CD14-positive monocyte (primary cell): ENCODE measurements at regions not wholly inside any gene's neighbourhood (a gene's known extent, or its start where the extent isn't known, plus 50 kb on each side); places are given as distances from the start of the nearest gene placed in this dataset.

Experiments used
- DNase-seq, 3 donors: peaks; one replicate each; pipeline ENCODE4 v3.0.0-alpha.2; 2011 to 2022
- H2AFZ ChIP-seq: 2 replicates; pipeline ENCODE4 v1.6.0; 2012; ENCODE audit warnings: mild to moderate bottlenecking, low read depth, low read length, inconsistent platforms; ENCODE audit not compliant: insufficient read depth, poor library complexity, severe bottlenecking
- H3K27ac ChIP-seq, 2 donors: 1 replicate in 1 of 2; 2 replicates in 1 of 2; pipeline ENCODE4 v1.5.1; 2012 to 2013; ENCODE audit warnings: low read length in 2 of 2, control low read depth in 1 of 2, inconsistent platforms in 1 of 2, low read depth in 1 of 2, mild to moderate bottlenecking in 1 of 2
- H3K27me3 ChIP-seq, 2 donors: one replicate each; pipeline versions ENCODE4 v1.6.0 to v1.6.1; 2011 to 2013; ENCODE audit warnings: low read length in 2 of 2; ENCODE audit not compliant: control insufficient read depth in 2 of 2, insufficient read depth in 2 of 2
- H3K36me3 ChIP-seq, 2 donors: replicated peaks in 1 of 2; 1 replicate in 1 of 2; 2 replicates in 1 of 2; pipeline versions ENCODE4 v1.5.1 to v1.6.1; 2012 to 2013; ENCODE audit warnings: low read length in 2 of 2, control low read depth in 1 of 2, inconsistent platforms in 1 of 2, mild to moderate bottlenecking in 1 of 2; ENCODE audit not compliant: insufficient read depth in 2 of 2, control insufficient read depth in 1 of 2
- H3K4me1 ChIP-seq, 2 donors: 1 replicate in 1 of 2; 2 replicates in 1 of 2; pipeline versions ENCODE4 v1.5.1 to v1.6.1; 2012 to 2013; ENCODE audit warnings: low read length in 2 of 2, control low read depth in 1 of 2, inconsistent platforms in 1 of 2, mild to moderate bottlenecking in 1 of 2, moderate library complexity in 1 of 2; ENCODE audit not compliant: insufficient read depth in 2 of 2, control insufficient read depth in 1 of 2
- H3K4me2 ChIP-seq: replicated peaks from 2 replicates; pipeline ENCODE3; 2012; ENCODE audit warnings: low read length, moderate library complexity, mild to moderate bottlenecking; ENCODE audit not compliant: poor library complexity, severe bottlenecking; ENCODE audit errors: extremely low read depth
- H3K4me3 ChIP-seq, 3 experiments: fragments of 200-600 bp in 1 of 3; sonication (generic) in 1 of 3; replicated peaks in 1 of 3; 1 replicate in 2 of 3; 2 replicates in 1 of 3; pipeline ENCODE4 v1.5.1; 2011 to 2013; ENCODE audit warnings: low read length in 3 of 3, mild to moderate bottlenecking in 3 of 3, control low read depth in 2 of 3, low read depth in 2 of 3, inconsistent platforms in 1 of 3, moderate library complexity in 1 of 3
- H3K79me2 ChIP-seq: 2 replicates; pipeline ENCODE4 v1.6.0; 2012; ENCODE audit warnings: mild to moderate bottlenecking, control low read depth, inconsistent platforms, low read length, moderate library complexity; ENCODE audit not compliant: insufficient read depth
- H3K9ac ChIP-seq: 2 replicates; pipeline ENCODE4 v1.6.0; 2017; ENCODE audit warnings: low read length, mild to moderate bottlenecking; ENCODE audit not compliant: insufficient read depth, poor library complexity, severe bottlenecking
- H3K9me3 ChIP-seq, 2 donors: replicated peaks in 1 of 2; 1 replicate in 1 of 2; 2 replicates in 1 of 2; pipeline versions ENCODE4 v1.5.1 to v1.6.1; 2012 to 2013; ENCODE audit warnings: low read length in 2 of 2, control low read depth in 1 of 2; ENCODE audit not compliant: control insufficient read depth in 1 of 2, insufficient read depth in 1 of 2
- H4K20me1 ChIP-seq: 2 replicates; pipeline ENCODE4 v1.6.0; 2012; ENCODE audit warnings: mild to moderate bottlenecking, low read length, control low read depth, moderate library complexity; ENCODE audit not compliant: insufficient read depth
- H3K27ac Mint-ChIP-seq, 7 donors: one replicate each; pipeline ENCODE4 v1.8.0; 2020; ENCODE audit warnings: mild to moderate bottlenecking in 7 of 7, mixed read lengths in 7 of 7, moderate library complexity in 6 of 7, inconsistent platforms in 2 of 7
- H3K27me3 Mint-ChIP-seq, 3 donors: one replicate each; pipeline ENCODE4 v1.8.0; 2021 to 2022; ENCODE audit warnings: low read depth in 3 of 3, mild to moderate bottlenecking in 3 of 3, mixed read lengths in 3 of 3, moderate library complexity in 3 of 3, inconsistent platforms in 1 of 3
- H3K36me3 Mint-ChIP-seq, 2 donors: one replicate each; pipeline ENCODE4 v1.8.0; 2020; ENCODE audit warnings: mixed read lengths in 2 of 2, inconsistent platforms in 1 of 2, mild to moderate bottlenecking in 1 of 2
- H3K4me1 Mint-ChIP-seq: one replicate; pipeline ENCODE4 v1.8.0; 2020; ENCODE audit warnings: mild to moderate bottlenecking, mixed read lengths
- H3K4me3 Mint-ChIP-seq, 2 donors: one replicate each; pipeline ENCODE4 v1.8.0; 2020; ENCODE audit warnings: mild to moderate bottlenecking in 2 of 2, mixed read lengths in 2 of 2, moderate library complexity in 1 of 2
- H3K9me3 Mint-ChIP-seq, 7 donors: one replicate each; pipeline ENCODE4 v1.8.0; 2020 to 2022; ENCODE audit warnings: mixed read lengths in 7 of 7, mild to moderate bottlenecking in 6 of 7, moderate library complexity in 6 of 7, inconsistent platforms in 2 of 7
- CTCF ChIP-seq: fragments of 200-600 bp; IDR thresholded peaks from one replicate; pipeline ENCODE4 v1.8.0; 2022; ENCODE audit warnings: antibody characterized with exemption, mild to moderate bottlenecking
- WGBS: methylation state at CpG from one replicate; pipeline ENCODE4 v1.1.5; 2013; ENCODE audit warnings: missing lambda C conversion rate; ENCODE audit not compliant: insufficient coverage; 5-methylcytosine and 5-hydroxymethylcytosine counted together
- intact Hi-C, 2 donors: fragments of 100-400 bp; cut with micrococcal nuclease; formaldehyde crosslinking; loops; one replicate each; pipeline versions ENCODE4 v1.15.0 to v1.15.1; 2023

DNA sequence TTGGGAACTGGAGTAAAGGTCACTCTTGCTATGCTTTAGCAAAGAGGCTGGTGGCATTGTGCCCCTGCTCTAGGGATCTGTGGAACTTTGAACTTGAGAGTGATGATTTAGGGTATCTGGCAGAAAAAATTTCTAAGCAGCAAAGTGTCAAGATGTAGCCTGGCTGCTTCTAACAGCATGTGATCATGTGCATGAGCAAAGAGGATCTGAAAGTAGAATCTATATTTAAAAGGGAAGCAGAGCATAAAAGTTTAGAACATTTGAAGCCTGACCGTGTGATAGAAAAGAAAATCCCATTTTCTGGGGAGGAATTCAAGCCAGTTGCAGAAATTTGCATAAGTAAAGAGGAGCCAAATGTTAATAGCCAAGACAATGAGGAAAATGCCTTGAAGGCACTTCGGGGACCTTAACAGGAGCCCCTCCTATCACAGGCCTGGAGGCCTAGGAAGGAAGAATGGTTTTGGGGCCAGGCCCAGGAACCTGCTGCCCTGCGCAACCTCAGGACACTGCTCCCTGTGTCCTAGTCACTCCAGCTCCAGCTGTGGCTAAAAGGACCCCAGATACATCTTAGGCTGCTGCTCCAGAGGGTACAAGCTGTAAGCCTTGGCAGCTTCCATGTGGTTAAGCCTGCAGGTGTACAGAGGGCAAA lies 212.2 kb upstream of the LINGO1 start:
- WGBS: 63% methylated on average over 2 of the region's 3 CpGs
- no peak overlapping the region for H3K4me3 Mint-ChIP-seq
- no peak overlapping the region for H3K27ac ChIP-seq
- no peaks in the 10 kb centered on the region for H3K4me1 Mint-ChIP-seq
- H3K27me3 Mint-ChIP-seq: peaks cover 14 to 17% (median 15%) of the 10 kb centered on the region in 3 donors
- no peaks in the 10 kb centered on the region for H3K4me1 ChIP-seq
- peaks cover 0 to 2% of the 10 kb centered on the region in 2 donors for H3K27me3 ChIP-seq
- H3K9me3 Mint-ChIP-seq: peaks cover 20 to 47% (median 27%) of the 10 kb centered on the region in 7 donors
- DNase-seq: no peak
- no peaks in the 10 kb centered on the region for H4K20me1 ChIP-seq
- intact Hi-C loops: no loop called here
- peaks cover 19 to 25% of the 10 kb centered on the region in 2 donors for H3K9me3 ChIP-seq
- no peaks in the 10 kb centered on the region for H3K36me3 Mint-ChIP-seq
- no peaks in the 10 kb centered on the region for H3K79me2 ChIP-seq
- no peak overlapping the region for H3K27ac Mint-ChIP-seq
- no peak overlapping the region for H3K4me2 ChIP-seq
- no peak overlapping the region for H2AFZ ChIP-seq
- no peak overlapping the region for H3K9ac ChIP-seq
- no peak for TF ChIP-seq CTCF
- no peaks in the 10 kb centered on the region for H3K36me3 ChIP-seq
- no peak overlapping the region for H3K4me3 ChIP-seq

GRCh38 chr15:77843546-77843945 lies 210.8 kb upstream of the LINGO1 start:
- H3K27ac Mint-ChIP-seq: no peak overlapping the region
- peaks cover 19 to 36% (median 26%) of the 10 kb centered on the region in 7 donors for H3K9me3 Mint-ChIP-seq
- H3K27me3 Mint-ChIP-seq: peaks cover 15 to 17% (median 17%) of the 10 kb centered on the region in 3 donors
- Histone ChIP-seq H4K20me1 (no peaks in the 10 kb centered on the region), H3K9me3 (peaks cover 19 to 25% of the 10 kb centered on the region in 2 donors), H3K27me3 (peaks cover 0 to 2% of the 10 kb centered on the region in 2 donors), H3K9ac (no peak overlapping the region), H3K79me2 (no peaks in the 10 kb centered on the region), H3K4me2 (no peak overlapping the region), H3K4me3 (no peak overlapping the region), H2AFZ (no peak overlapping the region), H3K4me1 (no peaks in the 10 kb centered on the region), H3K27ac (no peak overlapping the region), H3K36me3 (no peaks in the 10 kb centered on the region)
- no CpG with 5 or more reads among the region's 5 CpGs for WGBS
- no peak for DNase-seq
- no peaks in the 10 kb centered on the region for H3K36me3 Mint-ChIP-seq
- no peaks in the 10 kb centered on the region for H3K4me1 Mint-ChIP-seq
- no peak overlapping the region for H3K4me3 Mint-ChIP-seq
- TF ChIP-seq CTCF: no peak
- intact Hi-C loops: no loop called here
